ENCODE measurements at regions not wholly inside any gene's neighbourhood (a gene's known extent, or its start where the extent isn't known, plus 50 kb on each side); places are given as distances from the start of the nearest gene placed in this dataset.

- no peak for TF ChIP-seq POLR2AphosphoS5 (IDR thresholded peaks at IDR 0.05; ENCODE audit: insufficient read depth in 1 of 2, low read depth in 1 of 2)
- TF ChIP-seq, protein P1, sequence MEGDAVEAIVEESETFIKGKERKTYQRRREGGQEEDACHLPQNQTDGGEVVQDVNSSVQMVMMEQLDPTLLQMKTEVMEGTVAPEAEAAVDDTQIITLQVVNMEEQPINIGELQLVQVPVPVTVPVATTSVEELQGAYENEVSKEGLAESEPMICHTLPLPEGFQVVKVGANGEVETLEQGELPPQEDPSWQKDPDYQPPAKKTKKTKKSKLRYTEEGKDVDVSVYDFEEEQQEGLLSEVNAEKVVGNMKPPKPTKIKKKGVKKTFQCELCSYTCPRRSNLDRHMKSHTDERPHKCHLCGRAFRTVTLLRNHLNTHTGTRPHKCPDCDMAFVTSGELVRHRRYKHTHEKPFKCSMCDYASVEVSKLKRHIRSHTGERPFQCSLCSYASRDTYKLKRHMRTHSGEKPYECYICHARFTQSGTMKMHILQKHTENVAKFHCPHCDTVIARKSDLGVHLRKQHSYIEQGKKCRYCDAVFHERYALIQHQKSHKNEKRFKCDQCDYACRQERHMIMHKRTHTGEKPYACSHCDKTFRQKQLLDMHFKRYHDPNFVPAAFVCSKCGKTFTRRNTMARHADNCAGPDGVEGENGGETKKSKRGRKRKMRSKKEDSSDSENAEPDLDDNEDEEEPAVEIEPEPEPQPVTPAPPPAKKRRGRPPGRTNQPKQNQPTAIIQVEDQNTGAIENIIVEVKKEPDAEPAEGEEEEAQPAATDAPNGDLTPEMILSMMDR (IDR thresholded peaks at IDR 0.05): no peak
- TF ChIP-seq POLR2A (IDR thresholded peaks at IDR 0.05): no peak
- Histone ChIP-seq H3K27me3 (no peaks in the 10 kb centered on the region), H3K36me3 (no peaks in the 10 kb centered on the region), H3K4me1 (no peaks in the 10 kb centered on the region), H3K4me3 (no peak overlapping the region), H3K27ac (no peak overlapping the region), H3K9me3 (no peaks in the 10 kb centered on the region)
- no peak for DNase-seq (ENCODE audit: extremely low spot score in 2 of 2)
- intact Hi-C loops (cut with DNase I): no loop called here
These were observed 78.0 kb upstream of the ELMO1 start for GRCh38 chr7:37526623-37527022.

DNA sequence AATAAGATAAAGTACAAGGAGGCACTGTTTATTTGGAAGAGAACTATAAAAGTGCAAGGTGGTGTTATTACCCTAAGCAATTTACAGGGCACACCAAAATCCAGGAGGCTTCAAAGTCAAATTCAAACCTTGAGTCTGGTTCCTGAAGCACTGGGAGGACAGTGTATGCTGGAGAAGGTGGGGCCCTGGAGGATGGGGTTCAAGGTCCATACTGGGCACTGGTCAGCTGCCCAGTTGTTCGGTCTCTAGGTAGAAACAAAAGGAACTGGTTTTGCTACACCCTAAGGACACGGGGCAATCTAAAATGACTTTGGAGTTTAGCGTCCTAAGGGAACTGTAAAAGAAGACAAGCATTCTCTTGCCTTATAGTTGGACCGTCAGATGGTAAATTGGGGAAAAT is 78.4 kb upstream of the ELMO1 start:
- H3K4me3 ChIP-seq: no peak overlapping the region
- H3K4me1 ChIP-seq: no peaks in the 10 kb centered on the region
- TF ChIP-seq POLR2AphosphoS5 (IDR thresholded peaks at IDR 0.05; ENCODE audit: insufficient read depth in 1 of 2, low read depth in 1 of 2): no peak
- TF ChIP-seq POLR2A (IDR thresholded peaks at IDR 0.05): no peak
- TF ChIP-seq, protein P1 (IDR thresholded peaks at IDR 0.05): no peak
- intact Hi-C loops (cut with DNase I): no loop called here
- no peaks in the 10 kb centered on the region for H3K27me3 ChIP-seq
- H3K36me3 ChIP-seq: no peaks in the 10 kb centered on the region
- no peak for DNase-seq (ENCODE audit: extremely low spot score in 2 of 2)
- no peaks in the 10 kb centered on the region for H3K9me3 ChIP-seq
- no peak overlapping the region for H3K27ac ChIP-seq

GRCh38 chr7:37531225-37531624 is 82.6 kb upstream of the ELMO1 start:
- H3K27ac ChIP-seq: no peak overlapping the region
- no peak overlapping the region for H3K4me3 ChIP-seq
- no peaks in the 10 kb centered on the region for H3K27me3 ChIP-seq
- no peak for DNase-seq (ENCODE audit: extremely low spot score in 2 of 2)
- no peak for TF ChIP-seq POLR2AphosphoS5 (IDR thresholded peaks at IDR 0.05; ENCODE audit: insufficient read depth in 1 of 2, low read depth in 1 of 2)
- TF ChIP-seq, protein P1 (IDR thresholded peaks at IDR 0.05): no peak
- no peak for TF ChIP-seq POLR2A (IDR thresholded peaks at IDR 0.05)
- intact Hi-C loops (cut with DNase I): no loop called here
- no peaks in the 10 kb centered on the region for H3K36me3 ChIP-seq
- H3K9me3 ChIP-seq: no peaks in the 10 kb centered on the region
- peaks cover 5% of the 10 kb centered on the region for H3K4me1 ChIP-seq

- Histone ChIP-seq H3K4me3 (no peak overlapping the region), H3K4me1 (peaks cover 5% of the 10 kb centered on the region), H3K27me3 (no peaks in the 10 kb centered on the region), H3K36me3 (no peaks in the 10 kb centered on the region), H3K27ac (no peak overlapping the region), H3K9me3 (no peaks in the 10 kb centered on the region)
- intact Hi-C loops (cut with DNase I): no loop called here
- DNase-seq (ENCODE audit: extremely low spot score in 2 of 2): no peak
- TF ChIP-seq POLR2A (IDR thresholded peaks at IDR 0.05): no peak
These were observed 84.0 kb upstream of the ELMO1 start for GRCh38 chr7:37532636-37533035.

DNA sequence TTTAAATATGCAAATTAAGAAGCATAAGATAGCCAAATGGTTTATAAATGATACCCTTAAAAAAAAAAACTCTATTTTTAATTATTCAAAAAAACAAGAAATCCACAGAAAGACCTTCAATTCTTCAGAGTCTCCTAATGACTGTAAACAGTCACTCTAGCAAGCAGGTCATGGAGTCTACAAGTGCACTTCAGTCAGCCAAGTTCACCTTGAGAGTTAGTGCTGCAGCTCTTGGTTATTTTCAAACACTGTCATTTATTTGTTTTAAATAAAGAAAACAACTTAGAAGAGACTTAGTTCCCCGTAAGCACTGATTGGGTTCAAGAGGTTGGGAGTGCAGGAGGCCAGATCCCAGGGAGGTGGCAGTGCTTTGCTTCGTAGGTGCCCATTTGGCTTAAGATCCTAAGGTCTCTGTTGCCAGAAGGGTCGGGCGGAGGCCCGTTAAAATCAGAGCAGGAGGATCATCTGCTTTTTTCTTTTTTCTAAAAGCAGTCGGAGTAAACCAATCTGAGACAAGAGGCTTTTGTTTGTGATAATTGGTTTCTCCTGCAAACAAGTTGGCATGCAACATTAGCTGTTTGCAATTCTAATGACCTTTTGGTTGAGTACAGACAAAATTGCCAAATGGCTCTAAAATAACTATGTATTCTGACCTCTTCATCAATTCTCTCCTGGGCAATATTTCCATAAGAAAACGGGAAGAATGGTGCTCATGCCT is 86.4 kb upstream of the ELMO1 start:
- intact Hi-C loops (cut with DNase I): no loop called here
- Histone ChIP-seq H3K27ac (no peak overlapping the region), H3K27me3 (no peaks in the 10 kb centered on the region), H3K9me3 (no peaks in the 10 kb centered on the region), H3K4me3 (no peak overlapping the region), H3K36me3 (no peaks in the 10 kb centered on the region), H3K4me1 (peaks cover 5% of the 10 kb centered on the region)
- no peak for DNase-seq (ENCODE audit: extremely low spot score in 2 of 2)
- TF ChIP-seq, protein P1 (IDR thresholded peaks at IDR 0.05): no peak
- TF ChIP-seq POLR2AphosphoS5 (IDR thresholded peaks at IDR 0.05; ENCODE audit: insufficient read depth in 1 of 2, low read depth in 1 of 2): no peak
- no peak for TF ChIP-seq POLR2A (IDR thresholded peaks at IDR 0.05)

Measured in vagina (tissue), 2 donors.